NCI-H2081 (cell line): ENCODE measurements at regions not wholly inside any gene's neighbourhood (a gene's known extent, or its start where the extent isn't known, plus 50 kb on each side); places are given as distances from the start of the nearest gene placed in this dataset.
"Not testable (repeated sequence)": the region's sequence is repeated elsewhere in the genome, so short reads cannot be mapped to it uniquely, and the experiment has no call there.

Experiments used
- DNase-seq, 2 experiments: peaks; one replicate each; lab custom pipeline; 2025; lab: John Stamatoyannopoulos, UW

GRCh38 chr4:158051401-158052235 lies 121.2 kb downstream of the GASK1B start:
- no peak for DNase-seq

DNA sequence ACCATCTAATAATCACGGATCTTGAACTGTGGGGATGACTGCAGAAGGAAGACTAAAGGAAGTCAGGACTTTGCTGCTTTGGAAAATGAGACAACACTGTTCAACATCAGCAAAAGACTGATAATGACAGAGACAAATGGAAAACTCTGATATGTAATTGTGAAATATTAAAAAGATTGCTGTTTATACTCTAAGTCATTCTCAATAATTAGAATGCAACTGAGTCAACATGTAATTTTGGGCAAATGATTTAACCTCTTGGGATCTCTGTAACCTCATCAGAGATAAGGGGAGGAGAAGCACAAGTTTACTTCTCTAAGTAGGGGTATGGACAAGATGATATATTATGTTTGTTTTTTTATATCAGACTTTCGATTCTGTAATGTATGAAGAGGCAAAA lies 121.9 kb downstream of the GASK1B start:
- DNase-seq = no peak

DNA sequence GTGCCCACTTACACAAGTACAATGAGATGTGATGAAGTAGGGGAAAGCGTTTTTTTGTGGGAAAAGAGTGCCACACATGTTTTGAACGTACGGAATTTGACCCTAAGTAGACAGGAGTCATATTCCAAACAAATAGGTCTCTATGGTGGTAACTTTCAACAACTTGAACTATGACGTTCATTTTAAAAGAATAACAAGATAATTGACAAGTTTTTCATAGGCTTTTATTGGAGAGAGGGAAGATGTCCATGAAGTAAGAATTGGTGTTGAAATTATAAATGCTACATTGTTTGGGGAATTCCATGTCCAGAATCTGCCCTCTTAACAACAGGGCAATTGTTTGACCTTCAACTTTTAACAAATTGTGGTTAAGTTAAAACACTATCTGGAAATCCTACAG lies 126.5 kb downstream of the GASK1B start:
- no peak for DNase-seq

DNA sequence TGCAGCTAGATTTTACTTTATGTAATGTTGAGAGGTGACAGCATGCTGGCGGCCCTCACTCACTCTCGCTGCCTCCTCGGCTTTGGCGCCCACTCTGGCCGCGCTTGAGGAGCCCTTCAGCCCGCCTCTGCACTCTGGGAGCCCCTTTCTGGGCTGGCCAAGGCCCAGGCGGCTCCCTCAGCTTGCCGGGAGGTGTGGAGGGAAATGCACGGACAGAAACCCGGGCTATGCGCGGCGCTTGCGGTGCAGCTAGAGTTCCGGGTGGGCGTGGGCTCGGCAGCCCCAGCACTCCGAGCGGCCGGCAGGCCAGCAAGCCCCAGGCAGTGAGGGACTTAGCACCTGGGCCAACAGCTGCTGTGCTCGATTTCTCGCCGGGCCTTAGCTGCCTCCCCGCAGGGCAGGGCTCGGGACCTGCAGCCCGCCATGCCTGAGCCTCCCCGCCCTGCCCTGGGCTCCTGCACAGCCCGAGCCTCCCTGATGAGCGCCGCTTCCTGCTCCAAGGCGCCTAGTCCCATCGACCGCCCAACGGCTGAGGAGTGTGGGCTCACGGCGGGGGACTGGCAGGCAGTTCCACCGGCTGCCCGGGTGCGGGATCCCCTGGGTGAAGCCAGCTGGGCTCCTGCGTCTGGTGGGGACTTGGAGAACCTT lies 128.7 kb downstream of the GASK1B start:
- no peak for DNase-seq

DNA sequence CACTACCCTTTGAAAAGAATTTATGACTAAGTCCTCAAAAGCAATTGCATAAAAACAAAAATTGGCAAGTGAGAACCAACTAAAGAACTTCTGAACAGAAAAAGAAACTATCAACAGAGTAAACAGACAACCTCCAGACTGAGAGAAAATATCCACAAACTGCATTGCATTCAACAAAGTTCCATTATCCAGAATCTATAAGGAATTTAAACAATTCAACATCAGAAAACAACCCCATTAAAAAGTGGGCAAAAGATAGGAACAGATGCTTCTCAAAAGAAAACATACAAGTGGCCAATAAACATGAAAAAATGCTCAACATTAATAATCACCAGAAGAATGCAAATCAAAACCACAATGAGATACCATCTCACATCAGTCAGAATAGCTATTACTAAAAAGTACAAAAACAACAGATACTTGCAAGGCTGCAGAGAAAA lies 130.2 kb downstream of the GASK1B start:
- no peak for DNase-seq

- no peak for DNase-seq
These were observed 134.1 kb downstream of the GASK1B start for GRCh38 chr4:158038718-158039117.

DNA sequence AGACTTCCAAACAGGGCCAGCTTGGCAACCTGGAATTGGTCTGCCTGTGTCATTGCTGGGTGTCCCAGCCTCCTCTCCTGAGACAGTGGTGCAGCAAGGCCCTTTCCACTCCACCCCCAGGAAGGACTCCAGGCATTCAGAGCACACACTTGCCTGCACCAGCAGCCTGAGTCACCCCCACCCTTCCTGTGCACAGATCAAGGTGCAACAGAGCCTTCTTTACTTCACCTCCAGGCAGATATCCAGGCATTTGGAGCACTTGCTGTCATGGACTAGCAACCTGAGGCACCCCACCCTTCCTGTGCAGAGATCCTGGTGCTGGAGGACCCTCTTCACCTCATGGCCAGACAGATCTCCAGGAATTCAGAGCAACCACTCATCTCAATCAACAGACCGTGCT lies 135.8 kb downstream of the GASK1B start:
- DNase-seq = no peak

- no peak for DNase-seq
These were observed 137.1 kb downstream of the GASK1B start for GRCh38 chr4:158035662-158036195.

DNA sequence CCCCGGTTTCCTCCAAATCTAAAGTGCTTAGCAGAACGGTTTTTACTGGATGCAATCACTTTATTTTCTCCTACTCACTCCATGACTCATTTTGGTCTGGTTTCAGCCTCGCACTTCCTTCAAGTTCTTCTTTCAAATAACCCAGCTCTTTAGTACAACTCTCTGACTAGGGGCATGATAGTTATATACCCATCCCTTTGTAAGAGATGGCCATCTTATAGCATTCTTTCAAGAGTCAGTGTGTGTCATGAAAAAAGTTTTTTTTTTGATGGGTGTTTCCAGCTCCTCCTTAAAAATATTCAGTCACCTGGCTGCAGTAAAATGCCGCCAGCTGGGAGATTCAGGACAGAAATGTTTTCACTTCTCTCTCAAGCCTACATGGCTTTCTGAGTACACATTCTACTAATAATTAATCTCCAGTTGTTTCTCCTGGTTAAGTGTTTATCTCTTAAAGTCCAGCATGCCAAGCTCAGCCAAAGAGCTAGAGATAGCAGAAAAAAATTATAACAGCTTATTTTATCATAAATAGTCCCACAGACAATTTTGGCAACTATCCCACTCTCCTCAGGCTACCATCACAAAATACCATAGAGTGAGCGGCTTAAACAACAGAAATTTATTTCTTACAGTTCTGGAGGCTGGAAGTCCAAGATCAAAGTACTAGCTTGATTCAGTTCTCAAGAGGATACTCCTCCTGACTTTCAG lies 139.3 kb downstream of the GASK1B start:
- DNase-seq = no peak

- no peak for DNase-seq
These were observed 140.0 kb downstream of the GASK1B start for GRCh38 chr4:158032733-158033415.

DNA sequence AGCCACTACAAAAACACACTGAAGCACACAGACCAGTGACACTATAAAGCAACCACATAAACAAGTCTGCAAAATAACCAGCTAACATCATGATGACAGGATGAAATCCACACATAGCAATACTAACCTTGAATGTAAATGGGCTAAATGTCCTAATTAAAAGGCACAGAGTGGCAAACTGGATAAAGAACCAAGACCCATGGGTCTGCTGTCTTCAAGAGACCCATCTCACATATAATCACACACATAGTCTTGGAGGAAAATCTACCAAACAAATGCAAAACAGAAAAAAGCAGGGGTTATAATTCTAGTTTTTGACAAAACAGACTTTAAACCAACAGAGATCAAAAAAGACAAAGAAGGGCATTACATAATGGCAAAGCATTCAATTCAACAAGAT lies 144.4 kb downstream of the GASK1B start:
- not testable (repeated sequence) for DNase-seq

GRCh38 chr4:158025131-158025530 lies 147.7 kb downstream of the GASK1B start:
- DNase-seq = no peak

DNA sequence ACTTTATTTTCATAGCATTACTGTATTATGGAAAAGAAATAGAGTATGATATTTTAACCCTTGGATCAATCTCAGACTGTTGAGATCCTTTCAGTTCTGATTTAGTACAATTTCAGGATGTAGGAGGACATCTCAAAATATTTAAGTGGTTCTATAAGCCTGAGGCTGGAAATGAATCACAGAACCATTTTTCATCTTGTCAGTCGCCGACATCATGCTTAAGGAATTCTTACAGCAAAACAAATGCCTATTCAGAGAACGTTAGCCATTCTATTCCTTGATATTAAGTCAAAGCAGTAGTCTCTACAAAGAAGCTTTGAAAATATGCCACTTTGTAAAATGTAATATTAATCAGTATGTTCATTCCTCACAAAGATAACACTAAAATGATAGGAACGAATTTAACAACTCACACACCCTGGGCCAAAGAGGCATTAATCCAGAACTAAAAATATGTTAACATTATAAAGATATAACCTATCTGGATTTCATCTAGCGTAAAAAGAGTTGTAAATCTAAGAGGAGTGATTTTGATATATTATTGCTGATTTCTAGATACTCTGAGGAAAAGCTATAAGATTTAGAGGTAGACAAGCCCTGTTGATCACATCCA lies 152.0 kb downstream of the GASK1B start:
- no peak for DNase-seq

DNA sequence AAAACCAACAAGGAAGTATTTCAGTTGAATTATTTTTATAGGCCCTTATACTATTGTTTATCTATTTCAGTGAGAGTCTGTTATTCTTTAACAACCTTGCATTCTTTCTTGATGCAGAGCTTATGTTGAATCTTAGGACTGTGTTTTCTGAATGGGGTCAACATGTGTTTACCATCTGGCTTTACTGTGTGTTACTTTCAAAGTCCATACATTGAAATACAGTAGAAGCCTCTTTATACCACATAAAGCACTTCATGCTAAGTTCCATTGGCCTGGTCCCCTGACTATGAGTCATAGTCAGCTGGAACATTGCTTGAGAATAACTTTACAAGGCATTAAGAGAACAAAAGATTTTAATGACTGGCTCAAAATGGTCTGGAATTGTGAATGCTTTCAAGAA lies 152.6 kb downstream of the GASK1B start:
- no peak for DNase-seq

- no peak for DNase-seq
These were observed 154.0 kb downstream of the GASK1B start for GRCh38 chr4:158018831-158019230.

DNA sequence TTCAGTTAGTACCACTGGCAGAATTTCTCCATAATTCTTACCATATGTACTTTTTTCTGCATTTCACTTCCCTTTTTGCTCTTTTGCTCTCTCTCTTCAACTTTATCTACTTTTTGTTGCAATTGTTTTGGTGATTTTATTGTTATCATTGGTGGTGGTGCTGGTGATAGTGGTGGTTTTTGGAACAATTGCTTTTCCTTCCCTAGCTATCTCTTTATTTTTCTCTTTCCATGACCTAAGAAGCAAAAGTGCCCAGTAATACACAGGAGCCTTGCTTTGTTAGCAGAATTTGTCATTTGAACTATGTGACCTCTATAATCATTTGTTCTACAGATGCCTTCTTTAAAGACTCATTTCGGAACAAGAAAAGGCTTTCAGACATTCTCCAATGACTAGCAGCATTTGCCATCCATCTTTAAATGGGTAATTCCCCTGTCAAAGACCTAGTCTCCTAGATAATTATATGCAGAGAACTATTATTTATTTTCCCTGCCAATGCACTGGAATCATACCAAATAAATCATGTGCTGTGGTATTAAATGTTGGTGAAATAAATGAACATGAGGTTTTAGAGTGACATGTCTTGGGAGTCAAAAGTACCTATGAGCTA lies 154.5 kb downstream of the GASK1B start:
- DNase-seq = no peak

- DNase-seq = no peak
These were observed 156.3 kb downstream of the GASK1B start for GRCh38 chr4:158016511-158016910.

- no peak for DNase-seq
These were observed 157.6 kb downstream of the GASK1B start for GRCh38 chr4:158015241-158015640.

DNA sequence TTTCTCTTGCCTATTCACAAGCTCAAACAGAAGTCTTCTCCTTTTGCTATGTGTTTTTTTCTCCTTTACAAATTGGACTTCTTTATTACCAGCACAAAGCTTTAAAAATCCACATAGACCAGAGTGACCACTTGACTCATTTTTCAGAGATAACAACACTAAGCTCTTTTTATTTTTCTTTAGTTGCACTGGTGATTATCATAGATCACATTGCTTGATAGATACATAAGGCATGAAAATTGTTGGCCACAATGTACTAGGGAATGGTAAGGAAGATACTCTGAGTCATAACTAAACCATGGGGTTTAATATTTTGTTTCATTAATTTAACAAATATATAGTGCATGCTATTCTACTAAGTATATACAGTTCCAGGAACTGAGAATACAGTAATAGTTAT lies 159.0 kb downstream of the GASK1B start:
- no peak for DNase-seq

DNA sequence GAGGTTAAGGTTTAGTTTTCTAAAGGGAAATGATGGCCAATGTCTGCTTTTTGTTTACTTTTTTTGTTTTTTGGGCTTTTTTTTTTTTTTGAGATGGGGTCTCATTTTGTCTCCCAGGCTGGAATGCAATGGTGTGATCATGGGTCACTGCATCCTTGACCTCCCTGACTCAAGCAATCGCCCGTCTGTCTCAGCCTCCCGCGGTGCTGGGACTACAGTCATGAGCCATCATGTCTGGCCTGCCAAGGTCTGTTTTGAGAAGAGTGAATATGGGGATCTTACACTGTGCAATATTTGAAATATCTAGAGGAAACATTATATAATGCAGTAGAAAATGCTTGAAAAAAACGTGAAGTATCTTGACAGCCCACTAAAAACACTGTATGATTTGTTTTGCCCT lies 162.5 kb downstream of the GASK1B start:
- no peak for DNase-seq

- no peak for DNase-seq
These were observed 164.1 kb downstream of the GASK1B start for GRCh38 chr4:158008551-158009218.
